A673 (cell line): ENCODE measurements at regions not wholly inside any gene's neighbourhood (a gene's known extent, or its start where the extent isn't known, plus 50 kb on each side); places are given as distances from the start of the nearest gene placed in this dataset.

ENCODE experiments used
- EZH2 ChIP-seq: fragments of 200-600 bp; sonication (generic); IDR thresholded peaks from 2 replicates; pipeline ENCODE4 v1.6.1; 2017; ENCODE audit warnings: borderline replicate concordance, low read depth, mild to moderate bottlenecking, mixed read lengths, antibody characterized with exemption, low read length; ENCODE audit not compliant: poor library complexity, severe bottlenecking
- TF ChIP-seq, protein P1 (sequence below): fragments of 300-800, 200-600 bp; sonication (generic); conservative IDR thresholded peaks from 2 replicates; pipeline ENCODE4 v1.5.1; 2017; ENCODE audit warnings: low read depth, mild to moderate bottlenecking, antibody characterized with exemption, low read length, moderate library complexity, mixed read lengths

- TF ChIP-seq, protein P1, sequence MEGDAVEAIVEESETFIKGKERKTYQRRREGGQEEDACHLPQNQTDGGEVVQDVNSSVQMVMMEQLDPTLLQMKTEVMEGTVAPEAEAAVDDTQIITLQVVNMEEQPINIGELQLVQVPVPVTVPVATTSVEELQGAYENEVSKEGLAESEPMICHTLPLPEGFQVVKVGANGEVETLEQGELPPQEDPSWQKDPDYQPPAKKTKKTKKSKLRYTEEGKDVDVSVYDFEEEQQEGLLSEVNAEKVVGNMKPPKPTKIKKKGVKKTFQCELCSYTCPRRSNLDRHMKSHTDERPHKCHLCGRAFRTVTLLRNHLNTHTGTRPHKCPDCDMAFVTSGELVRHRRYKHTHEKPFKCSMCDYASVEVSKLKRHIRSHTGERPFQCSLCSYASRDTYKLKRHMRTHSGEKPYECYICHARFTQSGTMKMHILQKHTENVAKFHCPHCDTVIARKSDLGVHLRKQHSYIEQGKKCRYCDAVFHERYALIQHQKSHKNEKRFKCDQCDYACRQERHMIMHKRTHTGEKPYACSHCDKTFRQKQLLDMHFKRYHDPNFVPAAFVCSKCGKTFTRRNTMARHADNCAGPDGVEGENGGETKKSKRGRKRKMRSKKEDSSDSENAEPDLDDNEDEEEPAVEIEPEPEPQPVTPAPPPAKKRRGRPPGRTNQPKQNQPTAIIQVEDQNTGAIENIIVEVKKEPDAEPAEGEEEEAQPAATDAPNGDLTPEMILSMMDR, result no peak
- no peak for TF ChIP-seq EZH2
Observed at GRCh38 chr10:54983255-54983654, 182.2 kb upstream of the PCDH15 start.
